NB4 (cell line): ENCODE measurements at regions not wholly inside any gene's neighbourhood (a gene's known extent, or its start where the extent isn't known, plus 50 kb on each side); places are given as distances from the start of the nearest gene placed in this dataset.

Source experiments
- CTCF ChIP-seq: IDR thresholded peaks from one replicate; pipeline ENCODE4 v1.5.1; 2012; ENCODE audit warnings: low read depth, low read length
- MAX ChIP-seq: IDR thresholded peaks from 2 replicates; pipeline ENCODE4 v1.6.1; 2011; ENCODE audit warnings: low read depth, low read length
- POLR2A ChIP-seq: IDR thresholded peaks from 2 replicates; pipeline ENCODE4 v1.6.1; 2011; ENCODE audit warnings: mild to moderate bottlenecking; ENCODE audit not compliant: insufficient read length; ENCODE audit errors: extremely low read depth

GRCh38 chr7:84565345-84566074 lies 370.9 kb upstream of the SEMA3A start:
- no peak for TF ChIP-seq CTCF
- no peak for TF ChIP-seq POLR2A
- no peak for TF ChIP-seq MAX
